HS-5 (cell line): ENCODE measurements at regions not wholly inside any gene's neighbourhood (a gene's known extent, or its start where the extent isn't known, plus 50 kb on each side); places are given as distances from the start of the nearest gene placed in this dataset.

Experiments
- DNase-seq: peaks from one replicate; pipeline ENCODE4 v3.0.0-alpha.2; 2012; ENCODE audit warnings: low read depth

- DNase-seq, result no peak
These were observed 223.8 kb upstream of the BOD1L1 start for GRCh38 chr4:13851085-13851940.

GRCh38 chr4:13852411-13852810 lies 224.9 kb upstream of the BOD1L1 start:
- no peak for DNase-seq

- DNase-seq, result no peak
These were observed 228.9 kb upstream of the BOD1L1 start for GRCh38 chr4:13856387-13856786.

DNA sequence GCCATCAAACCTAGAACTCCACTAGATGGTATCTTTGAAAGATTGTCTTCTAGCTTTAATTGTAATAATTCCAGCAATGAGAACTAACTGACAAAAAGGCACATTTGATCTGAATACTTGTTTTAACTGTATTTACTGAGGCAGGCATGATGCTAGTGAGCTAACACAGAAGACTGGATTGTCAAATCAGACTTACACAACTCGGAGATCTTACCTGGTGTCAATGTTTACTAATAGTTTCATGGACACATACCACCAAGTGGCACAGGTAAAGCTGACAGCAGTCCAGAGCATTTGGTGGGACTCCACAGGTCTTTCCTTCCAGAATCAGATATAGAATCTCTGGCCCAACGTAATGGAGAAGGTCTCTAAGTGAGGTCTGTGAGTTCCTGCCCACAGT lies 229.9 kb upstream of the BOD1L1 start:
- DNase-seq, result no peak

DNA sequence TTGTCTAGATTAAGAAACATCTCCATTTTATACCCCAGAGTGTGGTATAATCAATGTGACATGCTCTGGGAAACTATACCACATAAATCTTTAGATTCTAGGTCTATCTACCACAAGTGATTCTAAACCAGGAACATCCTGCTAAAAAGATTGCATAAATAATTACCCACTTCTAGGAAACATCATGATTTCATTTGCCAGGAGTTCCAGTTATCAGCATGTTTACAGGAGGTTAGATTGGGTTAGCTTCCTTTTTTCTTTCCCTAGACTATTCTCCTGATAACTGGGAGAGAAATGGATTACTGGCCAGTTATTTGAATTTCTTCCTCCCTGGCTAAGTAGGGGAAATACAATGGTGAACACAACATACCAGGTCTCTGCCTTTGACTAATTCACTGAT lies 230.3 kb upstream of the BOD1L1 start:
- DNase-seq, result no peak

DNA sequence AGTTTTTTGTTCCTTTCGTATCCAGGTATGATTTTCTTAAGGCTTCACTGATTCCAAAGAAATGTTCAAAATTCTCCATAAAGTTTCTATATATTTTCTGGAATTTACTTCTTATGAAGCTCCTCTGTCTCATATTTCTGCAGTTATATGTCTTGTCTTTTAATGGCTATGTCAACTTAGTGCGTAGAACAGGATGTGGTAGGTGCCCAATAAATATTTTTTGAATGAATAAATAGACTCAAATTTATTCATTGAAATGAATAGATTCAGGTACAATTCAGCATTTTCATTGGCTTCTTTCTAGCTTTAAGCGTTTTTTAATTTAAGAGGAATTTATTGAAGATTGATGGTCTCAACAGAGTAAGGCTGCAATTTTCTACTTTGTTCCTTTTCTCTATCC lies 231.9 kb upstream of the BOD1L1 start:
- DNase-seq, result no peak

- DNase-seq, result no peak
These were observed 232.6 kb upstream of the BOD1L1 start for GRCh38 chr4:13860126-13860525.

GRCh38 chr4:13865871-13866669 lies 238.5 kb upstream of the BOD1L1 start:
- DNase-seq, result no peak

DNA sequence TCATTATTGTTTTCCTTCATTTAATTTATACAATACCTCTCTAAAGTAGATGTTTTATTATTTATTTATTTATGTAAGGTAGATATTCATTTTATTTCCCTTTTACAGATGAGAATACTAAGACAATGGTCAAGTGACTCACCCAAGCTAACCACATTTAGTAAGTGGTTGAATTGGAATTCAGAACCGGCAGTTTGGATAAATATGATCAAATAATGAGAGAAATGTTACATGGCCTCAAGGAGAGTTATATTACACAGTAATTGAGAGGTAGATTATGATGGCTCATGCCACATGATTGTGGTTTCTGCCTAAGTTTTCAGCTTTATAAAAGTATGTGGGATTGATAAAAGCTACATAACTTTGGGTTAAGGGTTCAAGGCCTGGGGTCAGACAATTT lies 239.4 kb upstream of the BOD1L1 start:
- DNase-seq, result no peak

DNA sequence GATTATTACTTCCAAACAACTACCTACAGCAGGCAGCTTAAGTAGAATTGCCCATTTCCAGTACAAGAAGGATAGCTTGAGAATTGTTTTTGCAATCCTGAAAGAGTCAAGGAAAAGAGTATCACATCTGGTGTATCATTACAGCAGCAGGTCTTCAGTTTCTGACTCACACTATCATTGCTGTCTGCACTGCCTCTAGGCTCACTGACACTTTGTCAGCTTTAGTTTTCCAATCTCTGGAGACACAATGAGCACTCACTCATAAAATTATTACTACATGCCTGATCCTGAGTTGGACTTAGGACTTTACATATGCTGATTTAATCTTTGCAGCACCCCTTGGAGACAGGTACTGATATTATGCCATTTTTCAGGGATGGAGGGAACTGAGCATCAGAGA lies 244.6 kb upstream of the BOD1L1 start:
- no peak for DNase-seq

DNA sequence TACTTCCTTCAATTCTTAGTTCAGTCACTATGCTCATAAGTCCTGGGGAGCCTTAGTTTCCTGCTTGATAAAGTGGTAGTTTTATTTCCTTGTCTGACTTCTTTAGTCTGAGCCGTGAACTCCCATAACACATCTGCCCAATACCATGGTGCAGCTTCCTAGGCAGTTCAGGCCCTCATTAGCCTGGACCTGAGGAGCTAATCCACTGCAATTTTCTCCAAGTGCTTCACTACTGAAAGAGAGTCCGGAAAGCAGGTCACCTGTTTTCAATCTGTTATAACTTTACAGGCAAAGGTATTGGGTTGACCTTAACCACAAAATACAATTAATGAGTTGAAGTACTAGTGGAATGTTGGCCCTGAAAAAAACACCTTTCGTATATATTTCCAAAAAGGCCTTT lies 245.4 kb upstream of the BOD1L1 start:
- no peak for DNase-seq

DNA sequence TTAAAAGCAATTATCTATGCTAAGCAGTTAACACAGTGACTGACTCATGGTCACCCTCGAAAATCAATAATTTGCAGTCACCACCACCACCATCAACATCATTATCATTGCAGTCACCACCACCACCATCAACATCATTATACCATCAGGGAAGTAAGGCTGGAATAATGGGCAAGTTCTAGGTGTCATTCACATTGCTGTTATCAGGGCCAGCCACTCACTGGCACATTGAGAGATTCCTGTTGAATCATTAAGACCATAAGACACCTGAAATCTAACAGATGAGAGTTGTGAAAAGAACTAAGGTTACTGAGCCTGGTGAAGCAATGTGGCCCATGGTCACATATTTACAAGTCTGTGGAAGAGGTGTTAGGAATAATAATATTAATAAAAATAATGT lies 247.7 kb upstream of the BOD1L1 start:
- DNase-seq, result no peak

- DNase-seq, result no peak
These were observed 248.6 kb upstream of the BOD1L1 start for GRCh38 chr4:13876131-13876530.

GRCh38 chr4:13876940-13877339 lies 249.4 kb upstream of the BOD1L1 start:
- no peak for DNase-seq

GRCh38 chr4:13877626-13878025 lies 250.1 kb upstream of the BOD1L1 start:
- no peak for DNase-seq

DNA sequence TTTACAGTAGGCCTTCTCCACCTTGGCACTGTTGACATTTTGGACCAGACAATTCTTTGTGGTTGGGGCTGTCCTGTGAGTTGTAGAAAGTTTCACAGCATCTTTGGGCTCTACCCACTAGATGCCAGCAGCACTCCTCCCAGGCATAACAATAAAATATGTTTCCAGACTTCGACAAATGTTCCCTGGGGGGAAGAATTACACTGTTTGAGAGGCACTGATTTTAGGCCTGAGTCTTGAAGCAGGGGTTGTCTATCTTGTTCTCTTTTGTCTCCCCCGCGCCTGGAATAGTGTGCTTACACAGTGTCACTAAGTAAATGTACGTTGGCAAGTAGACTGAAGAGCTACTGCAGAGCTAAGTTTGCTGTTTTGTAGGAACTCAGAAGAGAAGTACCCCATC lies 254.4 kb upstream of the BOD1L1 start:
- no peak for DNase-seq

- no peak for DNase-seq
These were observed 259.5 kb upstream of the BOD1L1 start for GRCh38 chr4:13887010-13887409.

GRCh38 chr4:13888112-13888511 lies 260.6 kb upstream of the BOD1L1 start:
- no peak for DNase-seq

- no peak for DNase-seq
These were observed 264.0 kb upstream of the BOD1L1 start for GRCh38 chr4:13891544-13891939.

DNA sequence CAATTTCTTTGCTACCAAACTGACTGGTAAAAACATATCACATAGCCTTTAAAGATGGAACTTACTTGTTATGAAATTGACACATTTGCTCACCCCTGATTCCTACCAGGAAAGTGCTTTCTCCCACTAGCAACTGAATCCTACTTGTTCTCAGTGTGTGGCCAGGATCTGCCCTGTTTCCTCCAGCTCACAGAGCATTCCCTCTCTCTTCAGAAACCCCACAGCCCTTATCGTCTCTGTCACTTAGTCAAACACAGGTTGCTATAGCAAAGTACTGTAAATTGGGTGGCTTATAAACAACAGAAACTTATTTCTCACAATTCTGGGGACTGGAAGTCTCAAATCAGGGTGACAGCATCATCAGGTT lies 265.2 kb upstream of the BOD1L1 start:
- DNase-seq, result no peak

GRCh38 chr4:13893211-13893610 lies 265.7 kb upstream of the BOD1L1 start:
- no peak for DNase-seq

- DNase-seq, result no peak
These were observed 266.5 kb upstream of the BOD1L1 start for GRCh38 chr4:13893987-13894386.

DNA sequence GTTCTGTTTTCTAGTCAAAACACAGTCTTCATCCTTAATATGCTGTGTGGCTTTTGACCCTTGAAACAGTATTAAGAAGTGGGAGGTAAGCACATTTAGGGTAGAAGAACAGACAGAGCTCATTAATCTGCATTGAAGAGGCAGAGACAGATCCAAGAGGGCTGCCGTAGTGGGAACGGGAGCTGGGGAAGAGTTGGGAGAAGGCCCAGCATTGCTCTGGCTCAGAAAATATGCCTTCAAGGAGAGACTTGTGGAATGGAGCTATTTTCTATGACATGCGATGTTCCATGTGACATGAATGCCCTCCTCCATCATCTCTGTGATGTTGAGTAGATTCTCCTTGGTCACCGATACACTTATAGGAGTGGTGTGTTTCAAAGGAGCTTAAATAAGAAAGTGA lies 273.3 kb upstream of the BOD1L1 start:
- DNase-seq, result no peak

- DNase-seq, result no peak
These were observed 274.6 kb upstream of the BOD1L1 start for GRCh38 chr4:13902146-13902545.
